ENCODE measurements at regions not wholly inside any gene's neighbourhood (a gene's known extent, or its start where the extent isn't known, plus 50 kb on each side); places are given as distances from the start of the nearest gene placed in this dataset.

DNA sequence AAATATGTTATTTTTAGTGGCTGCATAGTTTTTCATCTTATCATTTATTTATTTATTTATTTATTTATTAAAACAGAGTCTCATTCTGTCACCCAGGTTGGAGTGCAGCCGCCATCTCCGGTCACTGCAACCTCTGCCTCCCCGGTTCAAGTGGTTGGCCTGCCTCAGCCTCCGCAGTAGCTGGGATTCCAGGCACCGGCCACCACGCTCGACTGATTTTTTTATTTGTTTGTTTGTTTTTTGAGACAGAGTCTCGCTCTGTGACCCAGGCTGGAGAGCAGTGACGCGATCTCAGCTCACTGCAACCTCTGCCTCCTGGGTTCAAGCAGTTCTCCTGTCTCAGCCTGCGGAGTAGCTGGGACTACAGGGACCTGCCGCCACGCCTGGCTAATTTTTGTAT, 262.9 kb upstream of the DDI1 start:
- no peak for DNase-seq (ENCODE audit: low spot score)
- TF ChIP-seq, protein P1, sequence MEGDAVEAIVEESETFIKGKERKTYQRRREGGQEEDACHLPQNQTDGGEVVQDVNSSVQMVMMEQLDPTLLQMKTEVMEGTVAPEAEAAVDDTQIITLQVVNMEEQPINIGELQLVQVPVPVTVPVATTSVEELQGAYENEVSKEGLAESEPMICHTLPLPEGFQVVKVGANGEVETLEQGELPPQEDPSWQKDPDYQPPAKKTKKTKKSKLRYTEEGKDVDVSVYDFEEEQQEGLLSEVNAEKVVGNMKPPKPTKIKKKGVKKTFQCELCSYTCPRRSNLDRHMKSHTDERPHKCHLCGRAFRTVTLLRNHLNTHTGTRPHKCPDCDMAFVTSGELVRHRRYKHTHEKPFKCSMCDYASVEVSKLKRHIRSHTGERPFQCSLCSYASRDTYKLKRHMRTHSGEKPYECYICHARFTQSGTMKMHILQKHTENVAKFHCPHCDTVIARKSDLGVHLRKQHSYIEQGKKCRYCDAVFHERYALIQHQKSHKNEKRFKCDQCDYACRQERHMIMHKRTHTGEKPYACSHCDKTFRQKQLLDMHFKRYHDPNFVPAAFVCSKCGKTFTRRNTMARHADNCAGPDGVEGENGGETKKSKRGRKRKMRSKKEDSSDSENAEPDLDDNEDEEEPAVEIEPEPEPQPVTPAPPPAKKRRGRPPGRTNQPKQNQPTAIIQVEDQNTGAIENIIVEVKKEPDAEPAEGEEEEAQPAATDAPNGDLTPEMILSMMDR (IDR thresholded peaks at IDR 0.05; ENCODE audit: borderline replicate concordance, control extremely low read depth, extremely low read depth, insufficient read depth, missing control alignments), result no peak
- in situ Hi-C loops (cut with MboI; ENCODE audit: low sequenced_read_pairs, unreplicated experiment), result no loop called here

DNA sequence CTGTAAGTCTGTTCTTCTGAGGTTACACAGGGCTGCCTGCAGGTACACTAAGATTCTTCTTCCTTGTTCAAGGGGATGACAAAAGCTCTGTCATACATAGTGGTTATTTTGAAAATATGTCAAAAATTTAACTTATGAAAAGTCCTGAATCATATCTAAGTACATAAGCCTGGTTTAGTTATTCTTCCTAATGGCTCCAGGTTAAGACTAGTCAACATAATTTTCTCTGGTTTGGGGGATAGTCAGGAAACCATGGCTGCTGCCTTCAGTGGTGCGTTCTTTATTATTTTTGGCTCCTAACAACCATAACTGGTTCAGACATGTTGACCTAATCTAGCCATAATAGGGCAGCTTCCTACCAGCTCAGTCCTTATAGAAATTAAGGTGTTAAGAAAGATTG, 257.4 kb upstream of the DDI1 start:
- no peak for DNase-seq (ENCODE audit: low spot score)
- in situ Hi-C loops (cut with MboI; ENCODE audit: low sequenced_read_pairs, unreplicated experiment), result no loop called here
- TF ChIP-seq, protein P1 (IDR thresholded peaks at IDR 0.05; ENCODE audit: borderline replicate concordance, control extremely low read depth, extremely low read depth, insufficient read depth, missing control alignments), result no peak

DNA sequence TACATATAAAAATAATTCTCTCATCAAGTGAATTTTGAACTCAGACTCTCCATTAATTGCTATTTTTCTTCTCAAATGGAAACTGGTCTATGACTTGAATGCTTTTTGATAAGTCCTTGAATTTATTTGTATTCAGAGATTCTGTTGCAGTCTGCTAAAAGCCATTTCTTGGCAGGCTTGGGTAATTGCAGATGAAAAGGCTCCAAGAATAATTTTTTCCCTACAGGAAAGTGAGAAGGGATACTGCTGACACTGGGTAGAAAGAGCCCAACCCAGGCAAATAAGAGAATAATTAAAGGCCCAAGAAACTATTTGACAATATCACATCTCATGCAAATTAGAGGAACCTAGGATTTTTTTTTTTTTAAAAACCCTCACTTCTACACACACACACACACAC, 246.5 kb upstream of the DDI1 start:
- TF ChIP-seq, protein P1 (IDR thresholded peaks at IDR 0.05; ENCODE audit: borderline replicate concordance, control extremely low read depth, extremely low read depth, insufficient read depth, missing control alignments), result no peak
- in situ Hi-C loops (cut with MboI; ENCODE audit: low sequenced_read_pairs, unreplicated experiment), result no loop called here
- no peak for DNase-seq (ENCODE audit: low spot score)

DNA sequence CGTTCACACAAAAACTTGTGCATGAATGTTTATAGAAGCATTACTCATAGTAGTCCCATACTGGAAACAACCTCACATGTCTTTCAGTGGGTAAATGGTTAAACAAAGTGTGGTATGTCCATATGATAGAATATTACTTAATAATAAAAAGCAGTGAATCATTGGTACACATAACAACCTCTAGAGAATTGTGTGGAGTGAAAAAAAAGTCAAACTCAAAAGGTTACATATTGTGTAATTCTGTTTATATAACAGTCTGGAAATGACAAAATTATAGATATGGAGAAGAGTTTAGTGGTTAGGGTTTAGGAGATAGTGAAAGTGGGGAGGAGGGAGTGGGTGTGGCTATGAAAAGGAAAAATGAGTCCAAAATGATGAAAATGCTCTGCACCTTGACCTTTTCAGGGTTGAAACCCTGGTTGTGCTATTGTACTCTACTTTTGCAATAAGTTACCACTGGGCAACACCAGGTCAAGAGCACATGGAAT, 243.4 kb upstream of the DDI1 start:
- DNase-seq (ENCODE audit: low spot score), result no peak
- TF ChIP-seq, protein P1 (IDR thresholded peaks at IDR 0.05; ENCODE audit: borderline replicate concordance, control extremely low read depth, extremely low read depth, insufficient read depth, missing control alignments), result no peak
- in situ Hi-C loops (cut with MboI; ENCODE audit: low sequenced_read_pairs, unreplicated experiment), result no loop called here

DNA sequence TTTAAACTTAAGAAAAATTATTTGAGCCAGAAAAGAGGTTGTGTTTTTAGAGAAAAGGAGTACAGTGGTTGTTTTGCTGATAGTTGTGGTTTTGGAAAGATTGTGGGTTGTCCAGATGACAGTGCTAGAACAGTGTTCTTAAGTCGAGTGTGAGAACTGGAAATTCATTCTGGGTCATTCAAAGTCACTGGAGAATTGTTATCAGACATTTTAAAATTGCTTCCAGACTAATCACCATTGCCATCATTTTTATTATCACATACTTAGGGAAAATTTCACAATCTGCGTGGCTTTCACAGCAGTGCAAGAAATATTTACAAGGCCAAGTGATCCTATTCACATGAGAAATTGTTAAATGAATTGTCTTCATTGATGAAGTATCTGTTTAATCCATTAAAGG, 242.2 kb upstream of the DDI1 start:
- DNase-seq (ENCODE audit: low spot score), result no peak
- in situ Hi-C loops (cut with MboI; ENCODE audit: low sequenced_read_pairs, unreplicated experiment), result no loop called here

DNA sequence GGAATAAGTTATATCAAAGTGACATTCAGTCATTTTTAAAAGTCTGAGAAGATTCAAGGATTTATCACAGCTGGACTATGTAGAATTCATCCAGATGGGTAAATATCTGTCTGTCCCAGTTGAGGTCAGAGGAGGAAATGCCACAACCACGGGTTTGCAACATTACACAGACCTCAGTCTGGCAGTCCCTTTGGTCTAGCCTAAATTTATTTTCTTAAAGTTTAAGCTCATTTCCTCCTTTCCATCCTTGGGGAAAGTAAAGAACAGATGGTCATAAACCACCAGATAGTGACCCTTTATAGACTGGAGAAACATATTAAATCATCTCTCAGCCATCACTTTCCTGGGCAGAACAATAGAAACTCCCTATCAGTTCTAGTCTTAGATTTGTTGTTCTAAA, 238.4 kb upstream of the DDI1 start:
- DNase-seq (ENCODE audit: low spot score), result no peak
- TF ChIP-seq, protein P1 (IDR thresholded peaks at IDR 0.05; ENCODE audit: borderline replicate concordance, control extremely low read depth, extremely low read depth, insufficient read depth, missing control alignments), result no peak
- in situ Hi-C loops (cut with MboI; ENCODE audit: low sequenced_read_pairs, unreplicated experiment), result no loop called here

More for the DNA sequence above, 242.2 kb upstream of the DDI1 start:
- TF ChIP-seq, protein P1 (IDR thresholded peaks at IDR 0.05; ENCODE audit: borderline replicate concordance, control extremely low read depth, extremely low read depth, insufficient read depth, missing control alignments), result no peak

DNA sequence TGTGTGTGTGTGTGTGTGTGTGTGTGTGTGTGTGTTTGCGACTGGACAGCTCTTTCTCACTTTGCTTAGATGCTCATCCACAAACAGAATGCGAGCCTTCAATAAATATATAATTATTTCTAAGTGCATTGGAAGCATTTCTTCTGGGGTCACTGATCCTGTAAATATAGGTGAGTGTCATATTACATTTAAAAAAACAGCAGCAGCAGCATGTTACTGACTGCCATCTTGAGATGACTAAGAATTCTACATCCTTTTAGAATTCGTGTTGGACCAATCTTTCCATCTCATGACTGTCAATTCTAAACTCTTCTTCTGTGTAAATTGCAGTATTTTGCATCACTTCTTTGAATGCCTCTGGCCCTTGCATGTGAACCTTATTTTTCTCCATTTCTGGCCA, 238.0 kb upstream of the DDI1 start:
- in situ Hi-C loops (cut with MboI; ENCODE audit: low sequenced_read_pairs, unreplicated experiment), result no loop called here
- no peak for DNase-seq (ENCODE audit: low spot score)

More for the DNA sequence above, 238.0 kb upstream of the DDI1 start:
- TF ChIP-seq, protein P1 (IDR thresholded peaks at IDR 0.05; ENCODE audit: borderline replicate concordance, control extremely low read depth, extremely low read depth, insufficient read depth, missing control alignments), result no peak
